ENCODE measurements at regions not wholly inside any gene's neighbourhood (a gene's known extent, or its start where the extent isn't known, plus 50 kb on each side); places are given as distances from the start of the nearest gene placed in this dataset.

DNA sequence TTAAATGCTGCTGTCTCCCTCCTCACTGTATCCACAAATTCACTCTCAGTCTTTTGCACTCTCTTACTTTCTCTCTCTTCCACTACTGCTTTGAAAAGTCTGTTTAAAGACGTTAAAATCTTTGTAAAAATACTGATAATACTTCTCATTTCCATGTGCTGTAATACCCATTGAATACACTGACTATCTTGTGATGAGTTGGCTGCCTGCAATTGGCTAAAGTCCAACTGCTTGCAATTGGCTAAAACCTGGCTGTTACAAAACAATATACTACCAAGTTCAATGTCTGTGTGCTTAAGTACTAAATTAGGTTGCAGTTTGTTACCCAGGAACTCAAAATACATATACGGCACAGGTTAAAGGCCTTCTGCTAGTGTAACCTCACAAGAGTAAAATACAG is 264.8 kb downstream of the THBS2 start:
- Mint-ChIP-seq H3K36me3 (ENCODE audit: low read depth) (no peaks in the 10 kb centered on the region), H3K4me1 (no peaks in the 10 kb centered on the region), H3K27ac (no peak overlapping the region), H3K27me3 (no peaks in the 10 kb centered on the region), H3K9me3 (no peaks in the 10 kb centered on the region), H3K4me3 (no peak overlapping the region)
- ChIA-PET POLR2A (no interaction called here), CTCF (no interaction called here)
- DNase-seq (no peak), ATAC-seq (ENCODE audit: low read depth) (no peak)
- TF ChIP-seq CTCF (IDR thresholded peaks at IDR 0.05) = no peak
- intact Hi-C loops (cut with micrococcal nuclease) = no loop called here

DNA sequence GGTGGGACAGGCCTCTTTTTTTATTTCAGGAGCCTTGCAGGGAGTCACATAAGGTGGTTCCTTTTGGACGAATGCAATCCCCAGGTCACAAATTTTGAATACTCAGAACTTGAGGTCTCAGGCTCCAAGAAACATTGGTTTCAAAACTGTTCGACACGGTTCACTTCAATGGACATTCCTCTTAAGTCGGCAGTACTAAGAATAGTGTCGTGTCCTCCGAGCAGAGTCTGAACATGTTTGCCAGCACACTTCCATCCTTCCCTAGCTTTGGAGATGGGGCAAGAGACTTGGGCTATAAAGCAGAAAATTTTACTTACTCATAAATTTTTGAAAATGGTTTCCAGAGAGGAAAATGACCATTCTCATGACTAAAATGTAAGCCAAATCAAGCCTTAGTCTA is 265.4 kb downstream of the THBS2 start:
- ATAC-seq (ENCODE audit: low read depth) (no peak), DNase-seq (no peak)
- H3K27me3 Mint-ChIP-seq = peaks cover 2% of the 10 kb centered on the region
- no peaks in the 10 kb centered on the region for H3K4me1 Mint-ChIP-seq
- ChIA-PET POLR2A (no interaction called here), CTCF (no interaction called here)
- no peak overlapping the region for H3K27ac Mint-ChIP-seq
- no peaks in the 10 kb centered on the region for H3K9me3 Mint-ChIP-seq
- no peaks in the 10 kb centered on the region for H3K36me3 Mint-ChIP-seq (ENCODE audit: low read depth)
- no peak for TF ChIP-seq CTCF (IDR thresholded peaks at IDR 0.05)
- intact Hi-C loops (cut with micrococcal nuclease) = no loop called here
- H3K4me3 Mint-ChIP-seq = no peak overlapping the region

DNA sequence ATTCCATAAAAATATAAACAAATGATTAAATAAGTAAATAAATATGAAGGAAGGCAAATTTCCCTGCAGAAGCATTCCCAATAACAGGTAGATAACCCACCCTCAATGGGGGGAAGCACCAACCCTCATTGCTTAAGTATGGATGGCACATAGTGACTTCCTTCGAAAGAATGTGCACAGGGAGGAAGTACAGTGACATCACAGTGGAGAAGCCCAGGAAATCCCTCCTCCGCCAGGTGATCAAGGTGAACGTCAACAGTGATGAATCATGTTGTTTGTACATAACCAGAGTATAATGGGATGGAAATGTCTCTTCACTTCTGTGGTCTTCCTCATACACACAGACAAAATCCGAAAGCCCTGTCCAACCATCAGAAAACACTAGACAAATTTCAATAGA is 267.9 kb downstream of the THBS2 start:
- no peak overlapping the region for H3K4me3 Mint-ChIP-seq
- no peaks in the 10 kb centered on the region for H3K4me1 Mint-ChIP-seq
- H3K36me3 Mint-ChIP-seq (ENCODE audit: low read depth) = no peaks in the 10 kb centered on the region
- peaks cover 2% of the 10 kb centered on the region for H3K27me3 Mint-ChIP-seq
- DNase-seq (no peak), ATAC-seq (ENCODE audit: low read depth) (no peak)
- no peak overlapping the region for H3K27ac Mint-ChIP-seq
- intact Hi-C loops (cut with micrococcal nuclease) = no loop called here
- TF ChIP-seq CTCF (IDR thresholded peaks at IDR 0.05) = no peak
- ChIA-PET CTCF (no interaction called here), POLR2A (no interaction called here)
- H3K9me3 Mint-ChIP-seq = peaks cover 13% of the 10 kb centered on the region

DNA sequence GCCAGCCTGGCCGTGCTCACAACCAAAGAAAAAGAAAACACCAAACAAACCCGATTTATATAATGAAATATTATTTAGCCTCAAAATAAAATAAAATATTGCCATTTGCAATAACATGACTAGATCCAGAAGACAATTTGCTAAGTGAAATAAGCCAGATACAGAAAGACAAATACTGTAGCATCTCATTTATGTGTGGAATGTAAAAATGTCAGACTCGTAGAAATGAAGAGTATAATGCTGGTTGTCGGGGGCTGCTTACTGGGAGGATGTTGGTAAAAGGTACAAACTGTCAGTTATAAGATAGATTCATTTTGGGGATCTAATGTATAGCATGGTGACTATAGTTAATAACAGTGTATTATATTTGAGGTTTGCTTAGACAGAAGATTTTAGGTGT is 269.7 kb downstream of the THBS2 start:
- ChIA-PET POLR2A (no interaction called here), CTCF (no interaction called here)
- peaks cover 22% of the 10 kb centered on the region for H3K9me3 Mint-ChIP-seq
- no peak overlapping the region for H3K27ac Mint-ChIP-seq
- no peaks in the 10 kb centered on the region for H3K36me3 Mint-ChIP-seq (ENCODE audit: low read depth)
- no peaks in the 10 kb centered on the region for H3K4me1 Mint-ChIP-seq
- H3K4me3 Mint-ChIP-seq = no peak overlapping the region
- no peak for TF ChIP-seq CTCF (IDR thresholded peaks at IDR 0.05)
- ATAC-seq (ENCODE audit: low read depth) (no peak), DNase-seq (no peak)
- intact Hi-C loops (cut with micrococcal nuclease) = no loop called here
- peaks cover 2% of the 10 kb centered on the region for H3K27me3 Mint-ChIP-seq

GRCh38 chr6:168981187-168981586 is 272.5 kb downstream of the THBS2 start:
- H3K27me3 Mint-ChIP-seq = peaks cover 2% of the 10 kb centered on the region
- TF ChIP-seq CTCF (IDR thresholded peaks at IDR 0.05) = no peak

More at GRCh38 chr6:168981187-168981586, 272.5 kb downstream of the THBS2 start:
- intact Hi-C loops (cut with micrococcal nuclease) = no loop called here
- Mint-ChIP-seq H3K4me1 (no peaks in the 10 kb centered on the region), H3K9me3 (peaks cover 22% of the 10 kb centered on the region), H3K27ac (no peak overlapping the region), H3K36me3 (ENCODE audit: low read depth) (no peaks in the 10 kb centered on the region), H3K4me3 (no peak overlapping the region)
- POLR2A ChIA-PET = no interaction called here
- DNase-seq = no peak
- CTCF ChIA-PET = no interaction called here
- no peak for ATAC-seq (ENCODE audit: low read depth)
